ENCODE measurements at regions not wholly inside any gene's neighbourhood (a gene's known extent, or its start where the extent isn't known, plus 50 kb on each side); places are given as distances from the start of the nearest gene placed in this dataset.

DNA sequence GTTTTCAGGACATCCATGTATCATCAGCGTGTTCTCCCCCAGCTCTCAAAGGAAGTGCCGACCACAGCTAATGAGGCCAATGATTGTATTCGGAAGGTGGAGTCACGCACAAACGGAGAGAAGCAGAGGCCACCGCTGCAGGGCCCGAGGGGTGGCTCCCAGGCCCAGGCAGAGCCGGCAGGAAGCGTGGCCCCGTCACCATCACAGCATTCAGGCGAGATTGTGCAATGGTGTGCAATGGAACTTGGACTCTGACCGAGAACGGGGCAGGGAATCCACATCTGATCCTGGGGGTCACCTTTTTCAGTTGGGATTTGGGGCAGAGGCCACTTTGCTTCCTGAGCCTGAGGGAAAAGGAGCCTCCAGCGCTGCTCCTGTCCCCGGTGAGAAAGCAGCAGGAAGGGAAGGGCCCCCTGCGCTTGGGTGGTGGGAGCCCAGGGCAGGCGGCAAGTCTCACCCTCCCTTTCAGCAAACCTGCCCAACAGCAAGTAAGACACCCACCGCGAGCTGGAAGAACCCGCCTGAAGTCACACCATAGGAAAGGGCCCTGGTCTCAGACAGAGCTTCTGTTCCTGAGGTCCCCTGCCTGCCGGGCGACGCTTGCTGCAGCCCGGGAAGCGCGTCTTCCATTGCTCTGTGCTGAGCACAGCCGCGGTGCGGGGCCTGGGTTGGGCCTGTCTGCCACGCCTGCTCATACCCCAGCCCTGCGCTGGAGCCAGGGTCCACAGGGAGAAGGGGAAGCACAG is 1430.7 kb downstream of the BRD1 start:
- TF ChIP-seq, protein P1, sequence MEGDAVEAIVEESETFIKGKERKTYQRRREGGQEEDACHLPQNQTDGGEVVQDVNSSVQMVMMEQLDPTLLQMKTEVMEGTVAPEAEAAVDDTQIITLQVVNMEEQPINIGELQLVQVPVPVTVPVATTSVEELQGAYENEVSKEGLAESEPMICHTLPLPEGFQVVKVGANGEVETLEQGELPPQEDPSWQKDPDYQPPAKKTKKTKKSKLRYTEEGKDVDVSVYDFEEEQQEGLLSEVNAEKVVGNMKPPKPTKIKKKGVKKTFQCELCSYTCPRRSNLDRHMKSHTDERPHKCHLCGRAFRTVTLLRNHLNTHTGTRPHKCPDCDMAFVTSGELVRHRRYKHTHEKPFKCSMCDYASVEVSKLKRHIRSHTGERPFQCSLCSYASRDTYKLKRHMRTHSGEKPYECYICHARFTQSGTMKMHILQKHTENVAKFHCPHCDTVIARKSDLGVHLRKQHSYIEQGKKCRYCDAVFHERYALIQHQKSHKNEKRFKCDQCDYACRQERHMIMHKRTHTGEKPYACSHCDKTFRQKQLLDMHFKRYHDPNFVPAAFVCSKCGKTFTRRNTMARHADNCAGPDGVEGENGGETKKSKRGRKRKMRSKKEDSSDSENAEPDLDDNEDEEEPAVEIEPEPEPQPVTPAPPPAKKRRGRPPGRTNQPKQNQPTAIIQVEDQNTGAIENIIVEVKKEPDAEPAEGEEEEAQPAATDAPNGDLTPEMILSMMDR (IDR thresholded peaks at IDR 0.05; ENCODE audit: insufficient read depth, missing control alignments) = no peak
- DNase-seq (ENCODE audit: insufficient read length, low spot score) = no peak
- no peak for FAIRE-seq

DNA sequence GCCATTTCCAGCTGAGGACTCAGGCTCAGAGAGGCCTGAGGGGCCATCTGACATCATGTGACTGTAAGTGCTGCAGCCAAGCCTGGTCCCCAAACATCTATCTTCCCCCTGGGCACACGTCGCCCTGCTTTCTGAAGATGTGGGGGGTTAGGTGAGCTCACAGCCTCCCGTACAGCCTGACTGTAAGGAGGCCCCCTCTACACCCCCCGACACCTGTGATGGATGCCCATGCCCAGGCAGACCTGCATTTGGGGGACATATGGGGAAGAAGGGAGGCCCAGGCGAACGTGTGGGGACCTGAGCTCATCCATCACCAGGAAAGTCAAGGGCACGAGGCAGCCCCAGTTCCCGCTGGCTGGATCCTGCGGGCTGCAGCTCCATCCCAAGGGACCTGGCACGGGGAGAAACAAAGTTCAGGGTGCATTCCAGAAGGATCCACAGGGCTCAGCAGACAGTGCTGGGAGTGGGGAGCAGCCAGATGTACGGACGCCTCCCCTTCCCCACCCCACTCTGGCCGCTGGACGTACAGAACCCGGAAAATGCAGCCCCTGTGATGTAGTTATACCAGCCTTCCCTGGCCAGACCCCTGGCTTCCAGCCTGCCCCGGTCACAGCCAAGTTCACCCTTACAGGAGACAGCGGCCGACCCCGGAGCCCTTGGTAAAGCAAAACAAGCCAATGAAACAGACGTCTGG is 1431.4 kb downstream of the BRD1 start:
- DNase-seq (ENCODE audit: insufficient read length, low spot score) = no peak
- FAIRE-seq = no peak
- TF ChIP-seq, protein P1 (IDR thresholded peaks at IDR 0.05; ENCODE audit: insufficient read depth, missing control alignments) = no peak

DNA sequence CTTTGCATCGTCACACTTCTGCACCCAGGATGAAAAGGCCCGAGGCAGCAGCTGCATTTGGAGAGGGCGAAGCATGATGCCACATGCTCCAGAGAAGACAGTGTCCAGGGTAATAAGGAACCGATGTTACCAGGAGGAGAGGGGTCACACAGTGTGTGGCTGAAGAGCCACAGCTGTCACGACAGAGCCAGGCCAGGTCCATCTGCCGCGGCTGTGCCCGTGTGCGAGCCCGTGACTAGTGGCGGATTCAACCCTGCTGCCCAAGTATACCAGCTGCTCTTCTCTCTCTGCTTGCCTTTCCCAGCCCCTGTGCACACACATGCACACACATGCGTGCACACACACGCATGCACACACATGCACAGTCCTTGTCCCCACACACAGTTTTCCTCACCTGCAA is 1432.5 kb downstream of the BRD1 start:
- DNase-seq (ENCODE audit: insufficient read length, low spot score) = no peak
- FAIRE-seq = no peak
- TF ChIP-seq, protein P1 (IDR thresholded peaks at IDR 0.05; ENCODE audit: insufficient read depth, missing control alignments) = no peak

DNA sequence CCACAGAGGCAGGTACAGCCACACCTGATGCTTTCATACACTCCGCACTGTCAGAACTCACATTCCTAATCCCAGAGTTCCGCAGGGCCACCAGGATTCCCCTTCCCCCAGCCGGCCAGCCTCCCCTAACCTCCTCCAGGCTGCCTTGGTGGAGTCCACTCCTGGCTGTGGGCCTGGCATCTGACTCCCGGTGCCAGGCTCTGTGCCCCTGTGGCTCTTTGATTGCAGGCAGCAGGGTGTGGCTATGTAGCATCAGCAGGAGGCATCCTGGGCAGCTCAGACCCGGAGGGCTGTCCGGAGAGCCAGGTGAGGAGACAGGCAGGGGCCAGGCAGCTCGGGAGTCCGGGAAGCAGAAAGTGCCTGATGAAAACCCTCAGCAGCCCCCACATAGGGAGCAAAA is 1432.9 kb downstream of the BRD1 start:
- FAIRE-seq = no peak
- TF ChIP-seq, protein P1 (IDR thresholded peaks at IDR 0.05; ENCODE audit: insufficient read depth, missing control alignments) = no peak
- DNase-seq (ENCODE audit: insufficient read length, low spot score) = no peak

DNA sequence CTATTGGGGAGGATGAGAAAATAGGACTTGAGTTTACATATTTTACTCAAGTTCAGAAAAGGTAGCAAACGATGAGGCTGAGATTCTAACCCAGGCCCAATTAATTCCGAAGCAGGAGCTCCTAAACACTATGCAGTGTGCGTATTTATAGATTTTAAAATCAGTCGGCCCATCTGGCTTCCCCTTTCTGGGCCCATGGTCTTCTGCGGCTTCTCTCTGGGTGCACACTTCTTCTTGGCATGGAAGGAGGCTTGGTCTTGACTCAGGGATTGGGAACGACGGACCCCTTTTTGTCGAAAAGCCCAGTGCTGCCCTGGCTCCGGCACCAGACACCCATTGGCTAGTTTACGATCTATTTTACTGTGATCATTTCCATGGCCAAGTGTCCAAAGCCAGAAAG is 1433.8 kb downstream of the BRD1 start:
- FAIRE-seq (no peak), DNase-seq (ENCODE audit: insufficient read length, low spot score) (no peak)
- TF ChIP-seq, protein P1 (IDR thresholded peaks at IDR 0.05; ENCODE audit: insufficient read depth, missing control alignments) = no peak

DNA sequence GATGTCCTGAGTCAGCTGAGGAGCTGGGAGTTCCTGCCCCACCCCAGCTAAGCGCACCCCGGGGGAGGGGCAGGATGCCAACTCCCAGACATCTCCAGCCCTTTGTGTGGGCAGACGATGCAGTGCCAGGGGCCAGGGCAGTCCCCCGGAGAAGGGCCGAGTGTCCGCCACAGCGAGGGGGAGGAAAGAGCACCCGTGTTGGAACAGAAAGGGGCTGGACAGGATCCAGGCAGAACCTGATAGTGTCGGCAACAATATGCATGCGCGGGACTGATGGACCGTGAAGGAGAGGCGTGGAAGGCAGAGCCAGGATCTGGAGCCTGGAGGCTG is 1434.7 kb downstream of the BRD1 start:
- DNase-seq (ENCODE audit: insufficient read length, low spot score) (no peak), FAIRE-seq (no peak)
- TF ChIP-seq, protein P1 (IDR thresholded peaks at IDR 0.05; ENCODE audit: insufficient read depth, missing control alignments) = no peak

DNA sequence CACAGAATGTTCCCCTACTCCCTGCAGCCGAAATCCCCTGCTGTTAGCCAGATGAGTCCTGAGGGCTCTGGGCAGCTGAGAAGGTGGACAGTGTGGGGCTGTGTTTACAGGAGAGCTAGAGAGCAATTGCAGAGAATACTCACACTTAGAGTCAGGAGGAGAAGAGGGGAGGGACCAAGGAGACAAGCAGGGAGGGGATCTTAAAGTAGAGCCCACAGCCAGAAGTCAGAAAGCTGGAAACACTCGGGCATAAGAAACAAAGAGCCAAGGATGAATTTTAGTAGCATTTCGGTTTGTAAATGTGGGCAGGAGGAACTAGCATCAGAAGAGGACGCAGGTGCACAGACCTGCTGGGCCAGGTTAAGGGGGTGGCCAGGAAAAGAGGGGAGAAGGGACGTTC is 1435.9 kb downstream of the BRD1 start:
- FAIRE-seq = no peak
- TF ChIP-seq, protein P1 (IDR thresholded peaks at IDR 0.05; ENCODE audit: insufficient read depth, missing control alignments) = no peak
- DNase-seq (ENCODE audit: insufficient read length, low spot score) = no peak

Data from D721Med (cell line).